ENCODE measurements at regions not wholly inside any gene's neighbourhood (a gene's known extent, or its start where the extent isn't known, plus 50 kb on each side); places are given as distances from the start of the nearest gene placed in this dataset.

GRCh38 chr6:112634376-112634775, 287.2 kb downstream of the RFPL4B start:
- Histone ChIP-seq H3K4me3 (no peak overlapping the region), H3K4me1 (no peaks in the 10 kb centered on the region), H3K9me3 (no peaks in the 10 kb centered on the region), H3K4me2 (no peak overlapping the region), H3K27ac (no peak overlapping the region)
- ATAC-seq (no peak), DNase-seq (ENCODE audit: low read depth in 1 of 2, low spot score in 1 of 2) (no peak), FAIRE-seq (no peak)
- WGBS (ENCODE audit: missing lambda C conversion rate) = 54% methylated on average over 1 of the region's 1 CpG
- TF ChIP-seq EHMT2 (IDR thresholded peaks at IDR 0.05; ENCODE audit: low read depth) (no peak), REST (IDR thresholded peaks at IDR 0.05) (no peak), MAZ (IDR thresholded peaks at IDR 0.05; ENCODE audit: borderline replicate concordance, low read depth, low read length) (no peak), BHLHE40 (IDR thresholded peaks at IDR 0.05; ENCODE audit: low read depth, low read length) (no peak), PBX3 (IDR thresholded peaks at IDR 0.05) (no peak), MYC (IDR thresholded peaks at IDR 0.05; ENCODE audit: borderline replicate concordance, low read length) (no peak), HOXB5 (CRISPR knock-in tag; IDR thresholded peaks at IDR 0.05) (no peak), POLR2A (IDR thresholded peaks at IDR 0.05; ENCODE audit: low read length) (no peak), EHF (CRISPR knock-in tag; IDR thresholded peaks at IDR 0.05) (no peak), RARB (CRISPR knock-in tag; IDR thresholded peaks at IDR 0.05) (no peak)
- ChIA-PET CTCF (no interaction called here), POLR2A (no interaction called here)

- CTCF ChIA-PET = interaction anchor here (1.3 kb wide), 1 partner anchor 12 kb away, joined by 3 read pairs; no protein-coding TSS in a partner anchor
- no peak for TF ChIP-seq RCOR1 (IDR thresholded peaks at IDR 0.05; ENCODE audit: low read depth, low read length)
- no peak for TF ChIP-seq MYC (IDR thresholded peaks at IDR 0.05; ENCODE audit: borderline replicate concordance, low read length)
- TF ChIP-seq EHMT2 (IDR thresholded peaks at IDR 0.05; ENCODE audit: low read depth) = no peak
- TF ChIP-seq CEBPB (IDR thresholded peaks at IDR 0.05) = no peak
- no peak for TF ChIP-seq CHD4 (IDR thresholded peaks at IDR 0.05; ENCODE audit: borderline replicate concordance)
- TF ChIP-seq NR3C1 (IDR thresholded peaks at IDR 0.05) = no peak
- no peak for TF ChIP-seq RARB (CRISPR knock-in tag; IDR thresholded peaks at IDR 0.05)
- no peak for TF ChIP-seq EP300 (IDR thresholded peaks at IDR 0.05)
- no peak for TF ChIP-seq FOSL2 (IDR thresholded peaks at IDR 0.05)
- TF ChIP-seq FOSL2 (CRISPR knock-in tag; IDR thresholded peaks at IDR 0.05) = no peak
- TF ChIP-seq BCL3 (IDR thresholded peaks at IDR 0.05) = no peak
- no peak for TF ChIP-seq CBX8 (IDR thresholded peaks at IDR 0.05)
- TF ChIP-seq RAD21 (conservative IDR thresholded peaks at IDR 0.05 in 1 of 2, IDR thresholded peaks at IDR 0.05 in 1 of 2) = no peak
- no peak for TF ChIP-seq ZFP36 (IDR thresholded peaks at IDR 0.05; ENCODE audit: borderline replicate concordance, partially characterized antibody)
- TF ChIP-seq POLR2A (IDR thresholded peaks at IDR 0.05; ENCODE audit: low read length) = no peak
- no peak for TF ChIP-seq FOXS1 (CRISPR knock-in tag; IDR thresholded peaks at IDR 0.05)
- TF ChIP-seq NPAS2 (CRISPR knock-in tag; IDR thresholded peaks at IDR 0.05; ENCODE audit: borderline replicate concordance) = no peak
- TF ChIP-seq ELK1 (IDR thresholded peaks at IDR 0.05; ENCODE audit: low read depth, low read length) = no peak
- no peak for TF ChIP-seq HDAC2 (IDR thresholded peaks at IDR 0.05)
- no peaks in the 10 kb centered on the region for H3K9me3 ChIP-seq
- no peak overlapping the region for H3K27ac ChIP-seq
- POLR2A ChIA-PET = no interaction called here
- 54% methylated on average over 3 of the region's 3 CpGs for WGBS (ENCODE audit: missing lambda C conversion rate)
- 0 out of 3 replicates have a peak, but pooled peaks cover 4% of the 10 kb centered on the region for H3K4me1 ChIP-seq
- DNase-seq (ENCODE audit: low read depth in 1 of 2, low spot score in 1 of 2) (no peak), ATAC-seq (no peak), FAIRE-seq (no peak)
- no peak overlapping the region for H3K4me2 ChIP-seq
- no peak overlapping the region for H3K4me3 ChIP-seq
Measured at GRCh38 chr6:112636650-112637262, 289.6 kb downstream of the RFPL4B start.

Data from A549 (cell line).